Activated CD8-positive, alpha-beta T cell treated with anti-CD3 and anti-CD28 coated beads, Interleukin-2, amount 10 ng/mL, durations not matched to agents 7 days and 5 days (primary cell): ENCODE measurements at regions not wholly inside any gene's neighbourhood (a gene's known extent, or its start where the extent isn't known, plus 50 kb on each side); places are given as distances from the start of the nearest gene placed in this dataset.
"Not testable (repeated sequence)": the region's sequence is repeated elsewhere in the genome, so short reads cannot be mapped to it uniquely, and the experiment has no call there.

Experiments used
- ATAC-seq: fragments of 150-1000 bp; cut with Tn5 transposase; one replicate; pipeline ENCODE4 v1.10.0; 2021; ENCODE audit warnings: moderate library complexity
- CTCF ChIA-PET: fragments of 350-600 bp; sonication (Branson Sonifier 250); formaldehyde crosslinking; loops from one replicate; lab custom pipeline; 2021; ENCODE audit warnings: antibody characterized with exemption; lab: Charles Lee
- POLR2A ChIA-PET: fragments of 350-600 bp; sonication (Branson Sonifier 250); formaldehyde crosslinking; loops from one replicate; lab custom pipeline; 2021; ENCODE audit warnings: antibody characterized with exemption; lab: Charles Lee
- DNase-seq: peaks from one replicate; pipeline ENCODE4 v3.0.0-alpha.2; 2020
- H3K27ac Mint-ChIP-seq: one replicate; pipeline ENCODE4 v1.8.0; 2021; ENCODE audit warnings: mild to moderate bottlenecking, mixed read lengths
- H3K27me3 Mint-ChIP-seq: one replicate; pipeline ENCODE4 v1.8.0; 2021; ENCODE audit warnings: low read depth, mixed read lengths
- H3K36me3 Mint-ChIP-seq: one replicate; pipeline ENCODE4 v1.8.0; 2021; ENCODE audit warnings: low read depth, mixed read lengths
- H3K4me1 Mint-ChIP-seq: one replicate; pipeline ENCODE4 v1.8.0; 2021; ENCODE audit warnings: low read depth, mixed read lengths
- H3K4me3 Mint-ChIP-seq: one replicate; pipeline ENCODE4 v1.8.0; 2021; ENCODE audit warnings: mild to moderate bottlenecking, mixed read lengths
- H3K9me3 Mint-ChIP-seq: one replicate; pipeline ENCODE4 v1.8.0; 2022; ENCODE audit warnings: mixed read lengths; ENCODE audit not compliant: insufficient read depth

DNA sequence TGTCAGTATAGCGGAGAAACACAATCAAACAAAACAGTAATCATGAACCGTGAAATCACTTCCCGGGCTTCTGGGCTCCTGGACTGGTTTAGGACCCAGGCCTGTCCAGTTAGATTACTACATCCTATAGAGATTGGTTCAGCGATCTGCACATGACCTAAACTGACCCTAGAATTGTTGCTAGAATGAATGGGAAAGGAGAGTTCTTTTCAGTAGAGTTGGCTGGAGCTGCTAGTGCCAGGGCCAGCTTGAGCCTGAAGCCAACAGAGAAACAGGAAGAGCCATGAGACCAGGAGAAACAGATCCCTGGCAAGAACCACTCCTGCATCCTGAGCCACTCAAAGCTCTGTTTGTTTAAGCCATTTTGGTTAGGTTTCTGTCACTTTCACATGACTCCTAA is 474.3 kb upstream of the C1orf87 start:
- no peaks in the 10 kb centered on the region for H3K27me3 Mint-ChIP-seq
- H3K4me1 Mint-ChIP-seq = no peaks in the 10 kb centered on the region
- no peaks in the 10 kb centered on the region for H3K9me3 Mint-ChIP-seq
- POLR2A ChIA-PET = no interaction called here
- no peak for ATAC-seq
- H3K36me3 Mint-ChIP-seq = no peaks in the 10 kb centered on the region
- CTCF ChIA-PET = no interaction called here
- no peak overlapping the region for H3K27ac Mint-ChIP-seq
- no peak for DNase-seq
- H3K4me3 Mint-ChIP-seq = no peak overlapping the region

DNA sequence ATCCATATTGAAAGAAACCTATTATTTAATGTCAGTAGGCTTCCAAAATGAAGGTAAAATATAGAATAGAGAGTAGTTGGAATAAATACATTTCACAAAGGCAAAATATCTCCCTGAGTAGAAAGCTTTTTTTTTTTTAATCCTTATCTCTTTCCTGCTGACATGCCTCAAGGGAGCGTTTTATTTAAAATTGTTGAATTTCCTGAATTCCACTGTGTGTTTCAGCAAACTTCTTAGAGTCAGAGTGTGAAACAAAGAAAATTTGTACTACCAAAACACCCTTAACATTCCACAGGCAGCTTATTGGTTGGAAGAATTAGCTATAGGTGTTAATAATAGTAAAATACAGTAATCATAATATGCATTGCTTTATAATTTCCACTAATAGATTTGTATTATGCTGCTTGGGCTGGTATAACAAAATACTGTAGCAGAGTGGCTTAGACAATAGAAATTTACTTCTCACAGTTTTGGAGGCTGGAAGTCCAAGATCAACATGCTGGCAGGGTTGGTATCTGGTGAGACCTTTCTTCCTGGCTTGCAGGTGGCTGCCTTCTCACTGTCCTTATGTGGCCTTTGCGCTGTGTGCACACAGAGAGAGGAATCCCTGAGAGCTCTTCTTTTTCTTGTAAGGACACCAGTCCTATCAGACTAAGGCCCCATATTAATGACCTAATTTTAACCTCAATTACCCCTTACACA is 468.4 kb upstream of the C1orf87 start:
- DNase-seq (no peak), ATAC-seq (no peak)
- Mint-ChIP-seq H3K4me1 (no peaks in the 10 kb centered on the region), H3K4me3 (no peak overlapping the region), H3K27ac (no peak overlapping the region), H3K36me3 (no peaks in the 10 kb centered on the region), H3K9me3 (peaks cover 7% of the 10 kb centered on the region), H3K27me3 (no peaks in the 10 kb centered on the region)
- ChIA-PET CTCF (no interaction called here), POLR2A (no interaction called here)

DNA sequence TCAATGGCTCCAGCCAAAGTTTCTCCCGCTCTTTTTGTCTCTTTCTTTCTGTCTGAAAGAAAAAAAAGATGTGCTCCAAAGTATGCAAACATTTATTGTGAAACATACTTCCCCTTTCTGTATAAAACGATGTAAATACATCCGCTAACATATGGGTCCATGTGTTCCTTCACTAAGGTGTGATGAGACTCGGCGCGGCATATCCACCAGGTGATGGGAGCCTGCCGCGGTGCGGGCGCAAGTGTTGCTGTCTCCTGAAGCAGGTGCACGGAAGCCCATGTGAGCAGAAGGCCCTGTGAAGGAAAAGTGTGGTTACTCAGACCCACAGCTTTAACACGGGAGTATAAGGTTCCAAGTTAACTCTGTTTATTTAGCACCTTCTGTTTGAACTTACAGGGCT is 466.6 kb upstream of the C1orf87 start:
- CTCF ChIA-PET = no interaction called here

DNA sequence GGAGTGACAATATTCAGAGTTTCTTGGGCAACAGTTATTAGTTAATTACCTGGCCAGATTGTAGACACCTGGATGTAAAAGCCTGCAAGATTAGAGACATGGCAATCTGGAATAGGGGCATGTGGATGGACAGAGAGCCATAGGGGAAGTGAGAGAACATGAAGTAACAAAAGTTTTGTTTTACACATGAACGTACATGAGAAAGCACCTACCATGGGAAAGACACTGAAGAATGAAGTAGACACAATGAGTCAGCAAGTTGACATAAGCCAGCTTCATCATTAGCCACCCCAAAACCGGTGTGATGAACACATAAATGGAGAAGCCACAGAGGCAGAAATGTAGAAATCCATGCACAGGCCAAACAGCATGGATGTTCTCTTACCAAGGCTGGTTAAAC is 462.1 kb upstream of the C1orf87 start:
- Mint-ChIP-seq H3K4me3 (no peak overlapping the region), H3K27ac (no peak overlapping the region), H3K36me3 (no peaks in the 10 kb centered on the region), H3K27me3 (no peaks in the 10 kb centered on the region), H3K9me3 (peaks cover 7% of the 10 kb centered on the region), H3K4me1 (no peaks in the 10 kb centered on the region)
- POLR2A ChIA-PET = no interaction called here
- DNase-seq (no peak), ATAC-seq (no peak)
- CTCF ChIA-PET = no interaction called here

More for the DNA sequence above, 466.6 kb upstream of the C1orf87 start:
- Mint-ChIP-seq H3K4me1 (no peaks in the 10 kb centered on the region), H3K27ac (no peak overlapping the region), H3K27me3 (no peaks in the 10 kb centered on the region), H3K9me3 (peaks cover 7% of the 10 kb centered on the region), H3K36me3 (no peaks in the 10 kb centered on the region), H3K4me3 (no peak overlapping the region)
- POLR2A ChIA-PET = no interaction called here
- ATAC-seq (no peak), DNase-seq (no peak)

DNA sequence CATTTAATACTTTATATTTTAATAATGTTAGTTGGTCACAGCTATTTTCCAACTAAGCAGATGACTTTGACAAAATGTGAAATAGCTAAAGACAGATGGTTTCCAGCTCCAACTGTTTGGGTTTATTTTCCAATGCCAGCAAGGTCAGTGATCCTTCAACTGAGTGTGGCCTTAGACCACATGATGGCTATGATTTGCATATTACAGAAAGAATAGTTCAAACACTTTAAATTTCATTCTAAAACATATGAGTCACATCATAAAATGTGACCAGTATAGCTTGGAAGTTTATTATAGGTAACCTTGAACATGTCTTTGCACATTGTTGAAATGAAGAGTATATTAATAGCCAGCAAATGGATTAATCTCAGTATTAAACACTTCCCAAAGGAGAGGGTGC is 454.0 kb upstream of the C1orf87 start:
- Mint-ChIP-seq H3K9me3 (no peaks in the 10 kb centered on the region), H3K4me1 (no peaks in the 10 kb centered on the region), H3K27me3 (no peaks in the 10 kb centered on the region), H3K27ac (no peak overlapping the region), H3K4me3 (no peak overlapping the region), H3K36me3 (no peaks in the 10 kb centered on the region)
- DNase-seq = no peak
- no peak for ATAC-seq
- CTCF ChIA-PET = no interaction called here
- POLR2A ChIA-PET = no interaction called here

DNA sequence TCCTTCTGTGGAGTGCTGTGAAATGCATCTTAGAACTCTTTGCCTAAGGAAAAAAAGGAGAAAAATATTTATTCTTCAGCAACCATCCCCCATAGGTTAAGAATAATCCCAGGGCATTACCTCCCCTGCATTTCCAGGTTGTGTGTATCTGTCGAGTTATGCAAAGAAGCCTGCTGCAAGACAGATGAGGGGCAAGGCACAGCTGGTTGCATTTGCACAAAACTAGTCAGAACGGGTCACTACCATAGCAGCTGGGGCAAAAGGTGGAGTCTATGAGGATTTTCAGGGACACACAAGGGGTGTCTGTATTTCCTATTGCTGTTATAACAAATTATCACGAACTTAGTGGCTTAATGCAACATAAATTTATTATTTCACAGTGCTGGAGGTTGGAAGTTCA is 443.4 kb upstream of the C1orf87 start:
- ChIA-PET CTCF (no interaction called here), POLR2A (no interaction called here)
- H3K4me1 Mint-ChIP-seq = no peaks in the 10 kb centered on the region
- no peaks in the 10 kb centered on the region for H3K9me3 Mint-ChIP-seq
- DNase-seq (no peak), ATAC-seq (no peak)
- no peak overlapping the region for H3K4me3 Mint-ChIP-seq
- H3K36me3 Mint-ChIP-seq = no peaks in the 10 kb centered on the region
- no peak overlapping the region for H3K27ac Mint-ChIP-seq
- H3K27me3 Mint-ChIP-seq = no peaks in the 10 kb centered on the region

DNA sequence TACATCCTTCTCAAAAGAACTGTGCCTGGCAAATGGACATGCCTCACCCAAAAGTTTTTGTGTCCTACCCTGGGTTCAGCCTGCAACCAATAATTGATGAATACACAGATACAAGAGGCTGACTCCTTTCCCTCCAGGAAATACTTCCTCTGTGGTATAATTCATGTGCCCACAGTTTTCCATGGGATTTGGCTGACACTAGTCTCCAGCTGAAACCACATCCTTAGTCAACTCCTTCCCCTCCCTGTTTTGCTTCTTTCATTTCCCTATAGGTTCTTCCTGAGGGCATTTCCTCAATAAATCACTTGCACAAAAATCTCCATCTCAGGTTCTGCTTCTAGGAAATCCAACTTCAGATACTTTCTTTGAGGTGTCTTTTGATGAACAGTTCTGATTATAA is 436.6 kb upstream of the C1orf87 start:
- no peaks in the 10 kb centered on the region for H3K27me3 Mint-ChIP-seq
- DNase-seq (no peak), ATAC-seq (no peak)
- ChIA-PET POLR2A (no interaction called here), CTCF (no interaction called here)
- H3K4me3 Mint-ChIP-seq = no peak overlapping the region
- no peaks in the 10 kb centered on the region for H3K4me1 Mint-ChIP-seq
- no peaks in the 10 kb centered on the region for H3K36me3 Mint-ChIP-seq
- no peak overlapping the region for H3K27ac Mint-ChIP-seq
- no peaks in the 10 kb centered on the region for H3K9me3 Mint-ChIP-seq

DNA sequence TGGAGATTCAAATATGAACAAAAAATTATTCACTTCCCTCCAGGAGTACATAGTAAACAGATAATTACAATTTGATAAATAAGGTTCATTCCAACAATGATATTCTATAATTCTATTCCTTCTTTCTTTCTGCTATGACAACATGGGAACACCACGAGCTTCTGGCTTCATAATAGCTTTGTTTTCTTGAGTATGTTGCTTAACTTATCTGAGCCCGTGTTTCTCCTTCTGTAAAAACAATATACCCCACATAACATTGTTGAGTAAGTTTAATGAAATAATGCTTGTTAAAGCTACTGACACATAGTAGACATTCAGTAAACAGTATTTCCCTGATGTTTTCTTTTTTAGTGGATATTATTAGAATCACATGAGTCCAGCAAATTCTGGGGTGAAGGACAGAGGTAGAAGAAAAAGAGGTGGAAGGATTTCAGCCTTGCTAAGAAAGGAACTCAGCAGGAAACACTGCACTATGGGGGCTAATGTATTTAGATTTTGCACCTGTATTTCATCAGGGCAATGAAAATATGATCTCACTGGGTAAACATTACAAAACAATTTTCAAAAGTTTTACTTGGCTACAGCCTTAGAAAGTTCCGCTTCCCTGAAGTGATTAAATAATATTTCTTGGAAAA is 430.8 kb upstream of the C1orf87 start:
- Mint-ChIP-seq H3K4me3 (no peak overlapping the region), H3K36me3 (no peaks in the 10 kb centered on the region), H3K27me3 (no peaks in the 10 kb centered on the region), H3K9me3 (no peaks in the 10 kb centered on the region), H3K27ac (no peak overlapping the region), H3K4me1 (no peaks in the 10 kb centered on the region)
- DNase-seq = no peak
- POLR2A ChIA-PET = no interaction called here
- CTCF ChIA-PET = no interaction called here
- ATAC-seq = no peak

DNA sequence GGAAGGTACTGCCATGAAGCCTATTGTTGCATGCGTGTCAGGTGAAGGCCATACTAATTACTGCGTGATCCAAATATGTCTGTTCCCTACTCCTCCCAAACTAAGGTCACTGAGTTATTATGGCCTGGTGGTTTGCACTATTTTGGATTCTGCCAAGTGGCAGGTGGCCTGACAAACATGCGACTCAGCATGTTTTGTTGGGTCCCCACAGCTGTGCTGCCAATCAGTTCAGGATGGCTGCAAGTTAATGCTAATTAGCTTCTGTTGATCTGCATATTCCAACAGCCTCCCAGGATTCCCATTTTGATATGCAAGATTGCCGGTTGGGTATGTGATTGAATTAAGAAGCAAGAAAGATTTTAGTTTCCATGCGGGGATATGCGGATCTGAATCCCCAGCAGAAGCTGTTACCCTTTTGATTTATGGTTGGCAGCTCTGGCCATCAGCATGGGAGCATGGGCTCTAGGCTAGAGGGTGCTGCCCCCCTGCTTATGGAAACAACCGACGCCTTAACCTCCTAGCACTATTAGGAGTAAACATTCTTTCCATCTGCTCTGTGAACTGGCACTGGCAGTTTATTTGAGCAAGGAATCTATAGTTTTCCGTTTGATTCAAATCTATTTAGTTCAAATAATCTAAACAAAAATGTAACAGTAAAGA is 429.8 kb upstream of the C1orf87 start:
- Mint-ChIP-seq H3K36me3 (no peaks in the 10 kb centered on the region), H3K27me3 (no peaks in the 10 kb centered on the region), H3K4me1 (no peaks in the 10 kb centered on the region), H3K9me3 (no peaks in the 10 kb centered on the region), H3K27ac (no peak overlapping the region), H3K4me3 (no peak overlapping the region)
- ChIA-PET POLR2A (no interaction called here), CTCF (no interaction called here)
- ATAC-seq = no peak
- no peak for DNase-seq

DNA sequence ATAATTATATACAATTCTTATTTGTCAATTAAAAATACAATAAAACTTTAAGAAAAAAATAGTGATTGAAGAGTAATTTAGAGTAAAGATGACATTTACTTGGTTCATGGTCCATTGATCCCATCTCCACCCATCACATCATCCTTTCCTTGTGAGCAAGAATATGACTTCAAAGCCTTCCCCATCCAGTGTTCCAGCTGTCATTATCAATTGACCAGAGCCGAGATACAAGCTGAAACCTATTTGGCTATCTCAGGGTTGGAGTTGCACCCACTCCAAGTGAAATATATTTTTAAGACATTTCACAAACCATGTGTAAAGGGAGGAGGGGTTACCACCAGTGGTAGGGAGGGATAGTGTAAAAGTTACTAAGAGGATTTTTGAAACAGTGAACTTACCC is 428.9 kb upstream of the C1orf87 start:
- Mint-ChIP-seq H3K27me3 (no peaks in the 10 kb centered on the region), H3K9me3 (peaks cover 5% of the 10 kb centered on the region), H3K27ac (no peak overlapping the region), H3K36me3 (no peaks in the 10 kb centered on the region), H3K4me3 (no peak overlapping the region), H3K4me1 (no peaks in the 10 kb centered on the region)
- ATAC-seq (no peak), DNase-seq (no peak)
- ChIA-PET CTCF (no interaction called here), POLR2A (no interaction called here)

DNA sequence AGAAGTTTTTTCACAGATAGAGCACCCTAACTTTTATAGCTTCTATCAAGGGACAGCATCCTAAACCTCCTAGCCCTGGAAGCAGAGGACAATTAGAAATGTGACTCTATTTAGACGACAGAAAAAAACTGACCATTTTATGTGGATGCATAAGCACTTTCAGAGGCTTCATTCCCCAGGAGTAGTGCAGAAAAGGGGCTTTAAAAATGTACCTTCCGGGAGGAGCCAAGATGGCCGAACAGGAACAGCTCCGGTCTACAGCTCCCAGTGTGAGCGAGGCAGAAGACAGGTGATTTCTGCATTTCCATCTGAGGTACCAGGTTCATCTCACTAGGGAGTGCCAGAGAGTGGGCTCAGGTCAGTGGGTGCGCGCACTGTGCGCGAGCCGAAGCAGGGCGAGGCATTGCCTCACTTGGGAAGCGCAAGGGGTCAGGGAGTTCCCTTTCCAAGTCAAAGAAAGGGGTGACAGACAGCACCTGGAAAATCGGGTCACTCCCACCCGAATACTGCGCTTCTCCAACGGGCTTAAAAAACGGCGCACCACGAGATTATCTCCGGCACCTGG is 416.4 kb upstream of the C1orf87 start:
- H3K4me3 Mint-ChIP-seq, ATAC-seq, H3K27ac Mint-ChIP-seq, H3K36me3 Mint-ChIP-seq, H3K27me3 Mint-ChIP-seq, POLR2A ChIA-PET, H3K4me1 Mint-ChIP-seq, DNase-seq, CTCF ChIA-PET, H3K9me3 Mint-ChIP-seq: not testable (repeated sequence)

DNA sequence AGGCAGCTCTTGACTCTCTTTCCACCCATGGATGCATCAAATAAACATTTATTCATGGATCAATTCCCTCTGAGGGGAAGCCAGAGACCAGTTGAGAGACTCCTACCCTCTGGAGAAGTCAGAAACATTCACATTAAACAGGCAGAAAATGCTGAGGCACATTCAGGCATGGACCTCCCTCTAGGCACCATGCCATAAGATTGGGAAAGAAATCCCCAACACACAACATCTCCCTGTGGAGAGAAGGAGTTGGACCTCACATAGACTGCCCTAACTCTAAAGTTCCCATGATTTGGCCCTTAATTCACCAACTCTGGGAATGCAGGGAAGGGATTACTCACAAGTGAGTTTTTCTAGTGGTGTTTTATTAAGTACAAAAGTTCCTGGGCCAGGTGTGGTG is 415.3 kb upstream of the C1orf87 start:
- ChIA-PET CTCF (no interaction called here), POLR2A (no interaction called here)
- H3K27me3 Mint-ChIP-seq = no peaks in the 10 kb centered on the region
- no peaks in the 10 kb centered on the region for H3K36me3 Mint-ChIP-seq
- H3K4me1 Mint-ChIP-seq = no peaks in the 10 kb centered on the region
- H3K9me3 Mint-ChIP-seq = no peaks in the 10 kb centered on the region
- no peak overlapping the region for H3K27ac Mint-ChIP-seq
- ATAC-seq (no peak), DNase-seq (no peak)
- no peak overlapping the region for H3K4me3 Mint-ChIP-seq
